HCT116 (cell line): ENCODE measurements at regions not wholly inside any gene's neighbourhood (a gene's known extent, or its start where the extent isn't known, plus 50 kb on each side); places are given as distances from the start of the nearest gene placed in this dataset.

Experiments used
- ATAC-seq: fragments of 200-7000 bp; cut with Tn5 transposase; 2 replicates; pipeline ENCODE4 v1.9.1; 2020; ENCODE audit warnings: mild to moderate bottlenecking, moderate library complexity
- BruUV-seq: library from RNA; stranded (reverse); fragments of 400-500 nt; replicated peaks from 2 replicates; lab custom pipeline; 2021; lab: Mats Ljungman, UMichigan
- CTCF ChIA-PET: fragments of 300-600 bp; sonication (Branson Sonifier 250); formaldehyde crosslinking; loops from one replicate; lab custom pipeline; 2021; ENCODE audit warnings: antibody characterized with exemption; lab: Charles Lee
- POLR2A ChIA-PET: fragments of 300-600, 350-600 bp; sonication (Branson Sonifier 250); formaldehyde crosslinking; loops from one replicate; lab custom pipeline; 2021; ENCODE audit warnings: antibody characterized with exemption; lab: Charles Lee
- RAD21 ChIA-PET, 2 experiments: fragments of 300-600 bp; sonication (Branson Sonifier 250); formaldehyde crosslinking; loops; one replicate each; lab custom pipeline; 2023; ENCODE audit warnings: low total read pairs in 2 of 2; ENCODE audit not compliant: uncharacterized antibody in 2 of 2, unreplicated experiment in 2 of 2, low non-redundant PET in 1 of 2; lab: Charles Lee
- DNase-seq: peaks from one replicate; pipeline ENCODE4 v3.0.0-alpha.2; 2010; ENCODE audit warnings: low read depth, low spot score
- H2AFZ ChIP-seq: fragments of 200-600 bp; shearing (Covaris generic), sonication (generic); 2 replicates; pipeline ENCODE4 v1.6.1; 2017; ENCODE audit warnings: low read depth, mixed run types, mixed read lengths, antibody characterized with exemption, low read length; ENCODE audit not compliant: poor library complexity, severe bottlenecking
- H3K27ac ChIP-seq: 2 replicates; pipeline ENCODE4 v1.5.1; 2012; ENCODE audit warnings: low read depth, low read length
- H3K27me3 ChIP-seq: fragments of 200-600 bp; sonication (generic); 2 replicates; pipeline ENCODE4 v1.6.1; 2016; ENCODE audit warnings: mixed run types, low read length, mixed read lengths; ENCODE audit not compliant: insufficient read depth
- H3K36me3 ChIP-seq, 2 experiments: fragments of 200-500 bp in 1 of 2; fragments of 200-600 bp in 1 of 2; sonication (Bioruptor generic) in 1 of 2; sonication (generic) in 1 of 2; 2 replicates each; pipeline versions ENCODE4 v1.5.1 to v1.6.1; 2014 to 2016; ENCODE audit warnings: low read length in 2 of 2, inconsistent platforms in 1 of 2, mixed read lengths in 1 of 2, mixed run types in 1 of 2; ENCODE audit not compliant: insufficient read depth in 2 of 2, control insufficient read depth in 1 of 2
- H3K4me1 ChIP-seq, 2 experiments: fragments of 200-600 bp in 1 of 2; sonication (generic) in 1 of 2; 2 replicates each; pipeline versions ENCODE4 v1.5.1 to v1.6.1; 2012 to 2017; ENCODE audit warnings: low read length in 2 of 2, inconsistent platforms in 1 of 2, mild to moderate bottlenecking in 1 of 2, mixed read lengths in 1 of 2, mixed run types in 1 of 2, moderate library complexity in 1 of 2; ENCODE audit not compliant: insufficient read depth in 2 of 2, control insufficient read depth in 1 of 2
- H3K4me2 ChIP-seq: fragments of 200-600 bp; sonication (generic); 2 replicates; pipeline ENCODE4 v1.6.1; 2017; ENCODE audit warnings: mixed run types, low read length, mixed read lengths
- H3K4me3 ChIP-seq, 2 experiments: fragments of 200-600 bp in 1 of 2; sonication (generic) in 1 of 2; replicated peaks in 1 of 2; 2 replicates each; pipeline ENCODE4 v1.5.1; 2011 to 2016; ENCODE audit warnings: low read length in 2 of 2, control low read depth in 1 of 2, low read depth in 1 of 2, mild to moderate bottlenecking in 1 of 2, mixed read lengths in 1 of 2, mixed run types in 1 of 2
- H3K79me2 ChIP-seq: fragments of 200-600 bp; sonication (generic); 2 replicates; pipeline ENCODE4 v1.6.1; 2017; ENCODE audit warnings: mild to moderate bottlenecking, mixed run types, low read length, moderate library complexity, mixed read lengths; ENCODE audit not compliant: insufficient read depth
- H3K9ac ChIP-seq: fragments of 200-600 bp; sonication (generic); 2 replicates; pipeline ENCODE4 v1.6.1; 2016; ENCODE audit warnings: low read length, mixed read lengths
- H3K9me2 ChIP-seq: fragments of 200-600 bp; sonication (generic), shearing (Covaris generic); 2 replicates; pipeline ENCODE4 v1.6.1; 2017; ENCODE audit warnings: mixed run types, mild to moderate bottlenecking, moderate library complexity; ENCODE audit not compliant: insufficient read depth
- H3K9me3 ChIP-seq, 2 experiments: fragments of 200-500 bp in 1 of 2; fragments of 200-600 bp in 1 of 2; sonication (Bioruptor generic) in 1 of 2; sonication (generic) in 1 of 2; 2 replicates each; pipeline ENCODE4 v1.6.1; 2014 to 2017; ENCODE audit warnings: low read length in 2 of 2, mixed read lengths in 2 of 2, inconsistent platforms in 1 of 2, low read depth in 1 of 2, mild to moderate bottlenecking in 1 of 2, mixed run types in 1 of 2, moderate library complexity in 1 of 2; ENCODE audit not compliant: control insufficient read depth in 1 of 2, insufficient read depth in 1 of 2
- H4K20me1 ChIP-seq: fragments of 200-600 bp; sonication (generic), shearing (Covaris generic); 2 replicates; pipeline ENCODE4 v1.6.1; 2017; ENCODE audit warnings: mixed run types, mild to moderate bottlenecking, moderate library complexity; ENCODE audit not compliant: insufficient read depth
- CEBPB ChIP-seq: IDR thresholded peaks from 2 replicates; pipeline ENCODE4 v1.6.1; 2012; ENCODE audit warnings: low read depth
- EGR1 ChIP-seq: IDR thresholded peaks from 2 replicates; pipeline ENCODE4 v1.6.1; 2012; ENCODE audit warnings: low read depth
- ELF1 ChIP-seq: IDR thresholded peaks from 2 replicates; pipeline ENCODE4 v1.6.1; 2012; ENCODE audit warnings: low read depth, borderline replicate concordance
- FOSL1 ChIP-seq: IDR thresholded peaks from 2 replicates; pipeline ENCODE4 v1.6.1; 2012; ENCODE audit warnings: low read depth
- JUND ChIP-seq: IDR thresholded peaks from 2 replicates; pipeline ENCODE4 v1.6.1; 2012
- POLR2A ChIP-seq: IDR thresholded peaks from 2 replicates; pipeline ENCODE4 v1.7.0; 2011; ENCODE audit warnings: borderline replicate concordance; ENCODE audit not compliant: insufficient read depth, insufficient read length; ENCODE audit errors: extremely low read depth
- POLR2AphosphoS5 ChIP-seq: IDR thresholded peaks from 2 replicates; pipeline ENCODE4 v1.6.1; 2011; ENCODE audit warnings: mild to moderate bottlenecking, low read depth, low read length, moderate library complexity
- RAD21 ChIP-seq: IDR thresholded peaks from 2 replicates; pipeline ENCODE4 v1.6.1; 2012; ENCODE audit warnings: low read depth, mild to moderate bottlenecking
- SIN3A ChIP-seq: IDR thresholded peaks from 2 replicates; pipeline ENCODE4 v1.6.1; 2012; ENCODE audit warnings: low read depth
- YY1 ChIP-seq: IDR thresholded peaks from 2 replicates; pipeline ENCODE4 v1.6.1; 2011; ENCODE audit warnings: low read length, low read depth, moderate library complexity, mild to moderate bottlenecking; ENCODE audit not compliant: insufficient replicate concordance; ENCODE audit errors: extremely low read depth
- ZBTB33 ChIP-seq: IDR thresholded peaks from 2 replicates; pipeline ENCODE4 v1.6.1; 2011; ENCODE audit warnings: mild to moderate bottlenecking, low read length, moderate library complexity; ENCODE audit not compliant: insufficient replicate concordance; ENCODE audit errors: extremely low read depth
- ZFX ChIP-seq: fragments of 450-650 bp; IDR thresholded peaks from 2 replicates; pipeline ENCODE4 v1.6.1; 2017
- intact Hi-C: fragments of 100-400 bp; cut with micrococcal nuclease; formaldehyde crosslinking; loops from 2 replicates; pipeline ENCODE4 v1.10.0; 2022
- TF ChIP-seq, protein P1 (sequence below): IDR thresholded peaks from 2 replicates; pipeline ENCODE4 v1.6.1; 2012; ENCODE audit warnings: low read depth
- TF ChIP-seq, protein P2 (sequence below): IDR thresholded peaks from 2 replicates; pipeline ENCODE4 v1.6.1; 2012
- TF ChIP-seq, protein P3 (sequence below), 3 experiments: fragments of 200-600 bp in 1 of 3; sonication (generic) in 1 of 3; IDR thresholded peaks in 2 of 3; conservative IDR thresholded peaks in 1 of 3; 2 replicates each; pipeline ENCODE4 v1.5.1; 2012 to 2017; ENCODE audit warnings: low read depth in 2 of 3, low read length in 2 of 3, antibody characterized with exemption in 1 of 3, borderline replicate concordance in 1 of 3, control low read depth in 1 of 3, mild to moderate bottlenecking in 1 of 3, mixed read lengths in 1 of 3, mixed run types in 1 of 3, moderate library complexity in 1 of 3; ENCODE audit not compliant: insufficient read depth in 1 of 3

GRCh38 chr1:79955966-79956365, 949.4 kb upstream of the ADGRL4 start:
- H2AFZ ChIP-seq = no peak overlapping the region
- TF ChIP-seq ZBTB33 (no peak), FOSL1 (no peak), CEBPB (no peak), POLR2AphosphoS5 (no peak), RAD21 (no peak), SIN3A (no peak), ZFX (no peak), YY1 (no peak), EGR1 (no peak), JUND (no peak), ELF1 (no peak), POLR2A (no peak)
- TF ChIP-seq, protein P1, sequence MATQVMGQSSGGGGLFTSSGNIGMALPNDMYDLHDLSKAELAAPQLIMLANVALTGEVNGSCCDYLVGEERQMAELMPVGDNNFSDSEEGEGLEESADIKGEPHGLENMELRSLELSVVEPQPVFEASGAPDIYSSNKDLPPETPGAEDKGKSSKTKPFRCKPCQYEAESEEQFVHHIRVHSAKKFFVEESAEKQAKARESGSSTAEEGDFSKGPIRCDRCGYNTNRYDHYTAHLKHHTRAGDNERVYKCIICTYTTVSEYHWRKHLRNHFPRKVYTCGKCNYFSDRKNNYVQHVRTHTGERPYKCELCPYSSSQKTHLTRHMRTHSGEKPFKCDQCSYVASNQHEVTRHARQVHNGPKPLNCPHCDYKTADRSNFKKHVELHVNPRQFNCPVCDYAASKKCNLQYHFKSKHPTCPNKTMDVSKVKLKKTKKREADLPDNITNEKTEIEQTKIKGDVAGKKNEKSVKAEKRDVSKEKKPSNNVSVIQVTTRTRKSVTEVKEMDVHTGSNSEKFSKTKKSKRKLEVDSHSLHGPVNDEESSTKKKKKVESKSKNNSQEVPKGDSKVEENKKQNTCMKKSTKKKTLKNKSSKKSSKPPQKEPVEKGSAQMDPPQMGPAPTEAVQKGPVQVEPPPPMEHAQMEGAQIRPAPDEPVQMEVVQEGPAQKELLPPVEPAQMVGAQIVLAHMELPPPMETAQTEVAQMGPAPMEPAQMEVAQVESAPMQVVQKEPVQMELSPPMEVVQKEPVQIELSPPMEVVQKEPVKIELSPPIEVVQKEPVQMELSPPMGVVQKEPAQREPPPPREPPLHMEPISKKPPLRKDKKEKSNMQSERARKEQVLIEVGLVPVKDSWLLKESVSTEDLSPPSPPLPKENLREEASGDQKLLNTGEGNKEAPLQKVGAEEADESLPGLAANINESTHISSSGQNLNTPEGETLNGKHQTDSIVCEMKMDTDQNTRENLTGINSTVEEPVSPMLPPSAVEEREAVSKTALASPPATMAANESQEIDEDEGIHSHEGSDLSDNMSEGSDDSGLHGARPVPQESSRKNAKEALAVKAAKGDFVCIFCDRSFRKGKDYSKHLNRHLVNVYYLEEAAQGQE = no peak
- TF ChIP-seq, protein P2, sequence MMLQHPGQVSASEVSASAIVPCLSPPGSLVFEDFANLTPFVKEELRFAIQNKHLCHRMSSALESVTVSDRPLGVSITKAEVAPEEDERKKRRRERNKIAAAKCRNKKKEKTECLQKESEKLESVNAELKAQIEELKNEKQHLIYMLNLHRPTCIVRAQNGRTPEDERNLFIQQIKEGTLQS = no peak
- TF ChIP-seq, protein P3, sequence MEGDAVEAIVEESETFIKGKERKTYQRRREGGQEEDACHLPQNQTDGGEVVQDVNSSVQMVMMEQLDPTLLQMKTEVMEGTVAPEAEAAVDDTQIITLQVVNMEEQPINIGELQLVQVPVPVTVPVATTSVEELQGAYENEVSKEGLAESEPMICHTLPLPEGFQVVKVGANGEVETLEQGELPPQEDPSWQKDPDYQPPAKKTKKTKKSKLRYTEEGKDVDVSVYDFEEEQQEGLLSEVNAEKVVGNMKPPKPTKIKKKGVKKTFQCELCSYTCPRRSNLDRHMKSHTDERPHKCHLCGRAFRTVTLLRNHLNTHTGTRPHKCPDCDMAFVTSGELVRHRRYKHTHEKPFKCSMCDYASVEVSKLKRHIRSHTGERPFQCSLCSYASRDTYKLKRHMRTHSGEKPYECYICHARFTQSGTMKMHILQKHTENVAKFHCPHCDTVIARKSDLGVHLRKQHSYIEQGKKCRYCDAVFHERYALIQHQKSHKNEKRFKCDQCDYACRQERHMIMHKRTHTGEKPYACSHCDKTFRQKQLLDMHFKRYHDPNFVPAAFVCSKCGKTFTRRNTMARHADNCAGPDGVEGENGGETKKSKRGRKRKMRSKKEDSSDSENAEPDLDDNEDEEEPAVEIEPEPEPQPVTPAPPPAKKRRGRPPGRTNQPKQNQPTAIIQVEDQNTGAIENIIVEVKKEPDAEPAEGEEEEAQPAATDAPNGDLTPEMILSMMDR (IDR thresholded peaks at IDR 0.05 in 2 of 3, conservative IDR thresholded peaks at IDR 0.05 in 1 of 3; ENCODE audit: borderline replicate concordance in 1 of 3, insufficient read depth in 1 of 3, low read depth in 2 of 3, low read length in 2 of 3) = no peak
- TF ChIP-seq, all 23 proteins: peak for 0
- H3K27me3 ChIP-seq = no peaks in the 10 kb centered on the region
- H4K20me1 ChIP-seq = no peaks in the 10 kb centered on the region
- H3K9ac ChIP-seq = no peak overlapping the region
- H3K4me2 ChIP-seq = no peak overlapping the region
- DNase-seq (no peak), ATAC-seq (no peak)
- no peak overlapping the region for H3K27ac ChIP-seq
- POLR2A ChIA-PET = no interaction called here
- no peaks in the 10 kb centered on the region for H3K36me3 ChIP-seq
- H3K79me2 ChIP-seq = no peaks in the 10 kb centered on the region
- RAD21 ChIA-PET = no interaction called here
- H3K9me2 ChIP-seq = no peaks in the 10 kb centered on the region
- no peak overlapping the region for H3K4me3 ChIP-seq
- intact Hi-C loops = no loop called here
- H3K4me1 ChIP-seq = no peaks in the 10 kb centered on the region
- CTCF ChIA-PET = no interaction called here
- BruUV-seq = no TSS peak
- 0 out of 4 replicates have a peak, but pooled peaks cover 0 to 4% of the 10 kb centered on the region in 2 experiments for H3K9me3 ChIP-seq
